Activated T-helper 17 cell treated with anti-CD3 and anti-CD28 coated beads, Interleukin-2, amount 50 U/mL, for 72 hours (primary cell): ENCODE measurements at regions not wholly inside any gene's neighbourhood (a gene's known extent, or its start where the extent isn't known, plus 50 kb on each side); places are given as distances from the start of the nearest gene placed in this dataset.

Experiments
- ATAC-seq: fragments of 150-1000 bp; cut with Tn5 transposase; replicated peaks from 2 replicates; pipeline ENCODE4 v1.10.0; 2021; ENCODE audit warnings: mild to moderate bottlenecking, moderate library complexity
- H3K27ac Mint-ChIP-seq: one replicate; pipeline ENCODE4 v1.8.0; 2022; ENCODE audit warnings: mixed read lengths
- H3K27me3 Mint-ChIP-seq: one replicate; pipeline ENCODE4 v1.8.0; 2022; ENCODE audit warnings: mixed read lengths
- H3K36me3 Mint-ChIP-seq: one replicate; pipeline ENCODE4 v1.8.0; 2022; ENCODE audit warnings: low read depth, mild to moderate bottlenecking, mixed read lengths
- H3K4me1 Mint-ChIP-seq: one replicate; pipeline ENCODE4 v1.8.0; 2022; ENCODE audit warnings: mixed read lengths
- H3K4me3 Mint-ChIP-seq: one replicate; pipeline ENCODE4 v1.8.0; 2022; ENCODE audit warnings: mild to moderate bottlenecking, mixed read lengths
- H3K9me3 Mint-ChIP-seq: one replicate; pipeline ENCODE4 v1.8.0; 2022; ENCODE audit warnings: mixed read lengths

- no peak overlapping the region for H3K4me3 Mint-ChIP-seq
- no peaks in the 10 kb centered on the region for H3K9me3 Mint-ChIP-seq
- no peak for ATAC-seq
- peaks cover 5% of the 10 kb centered on the region for H3K27me3 Mint-ChIP-seq
- no peak overlapping the region for H3K27ac Mint-ChIP-seq
- H3K4me1 Mint-ChIP-seq: no peaks in the 10 kb centered on the region
- no peaks in the 10 kb centered on the region for H3K36me3 Mint-ChIP-seq
Observed at GRCh38 chr6:100283285-100283684, 181.4 kb downstream of the SIM1 start.

DNA sequence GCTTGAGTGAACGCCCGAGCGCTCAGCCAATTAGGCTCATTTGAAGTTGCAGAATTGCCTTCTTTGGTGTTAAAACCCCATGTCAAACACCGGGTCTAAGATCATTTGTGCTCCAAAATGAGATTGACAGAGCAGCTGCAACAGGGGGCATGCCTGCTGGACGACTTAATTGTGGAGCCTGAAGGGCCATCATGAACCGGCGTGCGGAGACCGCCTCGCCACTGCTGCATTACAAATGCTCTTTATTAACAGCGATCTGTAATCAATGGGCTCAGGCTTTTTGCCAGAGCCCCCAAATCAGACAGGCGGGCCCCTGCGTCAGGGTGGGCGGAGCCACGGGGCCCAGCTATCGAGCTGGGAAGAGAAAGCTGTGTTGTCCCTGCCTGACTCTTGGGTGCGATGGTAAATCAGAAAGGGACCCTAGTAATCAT lies 183.2 kb downstream of the SIM1 start:
- no peaks in the 10 kb centered on the region for H3K4me1 Mint-ChIP-seq

DNA sequence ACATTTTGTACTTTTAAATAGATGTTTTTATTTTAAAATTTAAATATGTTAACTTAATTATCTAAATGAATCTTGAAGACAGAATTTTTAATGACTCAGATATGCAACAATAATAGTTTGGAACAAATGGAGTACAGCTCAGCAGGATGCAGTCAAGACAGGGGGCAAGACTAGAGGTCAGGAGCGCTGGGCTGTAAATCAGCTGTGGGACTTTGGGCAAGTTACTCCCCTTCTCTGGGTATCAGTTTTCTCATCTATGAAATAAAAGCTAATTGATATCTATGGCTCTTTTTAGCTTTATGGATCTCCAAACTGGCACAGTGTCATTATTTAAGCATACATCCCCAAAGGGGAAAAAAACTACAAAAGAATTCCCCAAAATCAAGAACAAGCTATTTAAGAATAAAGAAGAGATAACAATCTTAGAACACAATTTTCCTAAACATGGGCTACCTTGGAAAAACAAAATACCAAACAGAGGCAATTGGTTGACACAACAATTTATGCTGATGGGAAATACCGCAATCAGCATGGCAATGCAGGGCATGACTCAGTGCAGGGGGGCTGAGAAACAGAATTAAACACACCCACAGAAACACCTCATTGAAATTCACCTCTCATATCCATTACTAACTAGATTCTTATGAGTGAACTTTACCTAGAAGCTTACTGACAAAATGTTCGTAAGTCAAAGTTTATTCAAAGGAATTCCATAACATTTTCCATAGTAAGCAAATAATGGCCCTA lies 188.2 kb downstream of the SIM1 start:
- Mint-ChIP-seq H3K4me3 (no peak overlapping the region), H3K36me3 (no peaks in the 10 kb centered on the region), H3K9me3 (no peaks in the 10 kb centered on the region), H3K4me1 (no peaks in the 10 kb centered on the region), H3K27me3 (peaks cover 16% of the 10 kb centered on the region), H3K27ac (no peak overlapping the region)
- ATAC-seq: no peak

More for the DNA sequence above, 183.2 kb downstream of the SIM1 start:
- no peak for ATAC-seq
- Mint-ChIP-seq H3K4me3 (no peak overlapping the region), H3K27ac (no peak overlapping the region), H3K9me3 (no peaks in the 10 kb centered on the region), H3K27me3 (peaks cover 13% of the 10 kb centered on the region), H3K36me3 (no peaks in the 10 kb centered on the region)

- H3K4me1 Mint-ChIP-seq: no peaks in the 10 kb centered on the region
- no peak for ATAC-seq
- H3K27ac Mint-ChIP-seq: no peak overlapping the region
- peaks cover 12% of the 10 kb centered on the region for H3K27me3 Mint-ChIP-seq
- no peaks in the 10 kb centered on the region for H3K9me3 Mint-ChIP-seq
- H3K4me3 Mint-ChIP-seq: no peak overlapping the region
- H3K36me3 Mint-ChIP-seq: no peaks in the 10 kb centered on the region
Observed at GRCh38 chr6:100274147-100274546, 190.6 kb downstream of the SIM1 start.

DNA sequence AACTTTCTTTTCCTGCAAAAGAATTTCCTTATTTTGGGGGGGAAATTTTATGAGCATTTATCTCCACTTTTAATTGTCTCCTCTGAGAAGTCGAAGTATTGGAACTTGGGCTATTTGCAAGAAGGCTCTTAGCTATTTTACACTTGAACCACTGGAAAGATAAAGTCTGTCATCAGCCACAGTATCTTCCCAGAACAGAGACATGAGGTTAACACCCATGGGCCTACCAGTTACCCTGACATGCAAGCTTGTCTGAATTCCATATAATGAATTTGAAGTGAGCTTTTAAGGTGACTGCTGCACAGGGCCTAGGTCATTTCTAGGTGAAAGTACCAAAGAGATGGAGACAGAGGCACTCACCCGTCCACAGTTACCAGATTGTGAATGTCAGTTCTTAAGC lies 193.1 kb downstream of the SIM1 start:
- Mint-ChIP-seq H3K27ac (no peak overlapping the region), H3K27me3 (peaks cover 8% of the 10 kb centered on the region), H3K4me1 (no peaks in the 10 kb centered on the region), H3K4me3 (no peak overlapping the region), H3K9me3 (no peaks in the 10 kb centered on the region), H3K36me3 (no peaks in the 10 kb centered on the region)
- no peak for ATAC-seq

GRCh38 chr6:100271202-100271601 lies 193.5 kb downstream of the SIM1 start:
- H3K9me3 Mint-ChIP-seq: no peaks in the 10 kb centered on the region
- H3K27me3 Mint-ChIP-seq: peaks cover 3% of the 10 kb centered on the region
- no peaks in the 10 kb centered on the region for H3K36me3 Mint-ChIP-seq
- H3K4me1 Mint-ChIP-seq: no peaks in the 10 kb centered on the region
- no peak overlapping the region for H3K27ac Mint-ChIP-seq
- ATAC-seq: no peak
- H3K4me3 Mint-ChIP-seq: no peak overlapping the region

- peaks cover 4% of the 10 kb centered on the region for H3K27me3 Mint-ChIP-seq
- no peaks in the 10 kb centered on the region for H3K4me1 Mint-ChIP-seq
- H3K9me3 Mint-ChIP-seq: no peaks in the 10 kb centered on the region
- no peak for ATAC-seq
- no peak overlapping the region for H3K27ac Mint-ChIP-seq
- no peaks in the 10 kb centered on the region for H3K36me3 Mint-ChIP-seq
- H3K4me3 Mint-ChIP-seq: no peak overlapping the region
Observed at GRCh38 chr6:100269189-100269588, 195.5 kb downstream of the SIM1 start.

DNA sequence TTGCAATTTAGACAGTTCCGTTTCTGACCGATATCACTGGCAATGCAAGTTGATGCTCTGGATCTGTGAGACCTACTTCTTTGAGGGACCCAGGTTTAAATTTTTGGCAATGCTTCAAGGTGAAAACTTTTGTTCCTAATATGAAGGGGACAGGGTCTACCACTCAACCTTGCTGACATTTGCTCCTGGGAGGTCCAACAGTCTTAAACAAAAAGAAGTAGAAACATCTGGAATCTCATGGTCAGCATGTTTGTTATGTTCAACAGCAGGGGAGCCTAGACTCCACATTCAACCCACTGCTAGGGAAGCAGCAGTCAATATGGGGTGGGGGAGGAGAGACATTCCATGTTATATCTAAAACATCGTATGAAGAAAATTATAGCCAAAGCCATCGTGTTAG lies 196.4 kb downstream of the SIM1 start:
- no peak overlapping the region for H3K27ac Mint-ChIP-seq
- no peaks in the 10 kb centered on the region for H3K4me1 Mint-ChIP-seq
- peaks cover 7% of the 10 kb centered on the region for H3K27me3 Mint-ChIP-seq
- ATAC-seq: no peak
- no peak overlapping the region for H3K4me3 Mint-ChIP-seq
- no peaks in the 10 kb centered on the region for H3K36me3 Mint-ChIP-seq
- no peaks in the 10 kb centered on the region for H3K9me3 Mint-ChIP-seq

- Mint-ChIP-seq H3K4me3 (no peak overlapping the region), H3K4me1 (no peaks in the 10 kb centered on the region), H3K36me3 (no peaks in the 10 kb centered on the region), H3K27ac (no peak overlapping the region), H3K9me3 (no peaks in the 10 kb centered on the region), H3K27me3 (peaks cover 7% of the 10 kb centered on the region)
- ATAC-seq: no peak
Observed at GRCh38 chr6:100267721-100268123, 197.0 kb downstream of the SIM1 start.

GRCh38 chr6:100266494-100267401 lies 198.0 kb downstream of the SIM1 start:
- H3K4me1 Mint-ChIP-seq: no peaks in the 10 kb centered on the region
- peaks cover 7% of the 10 kb centered on the region for H3K27me3 Mint-ChIP-seq
- ATAC-seq: no peak
- H3K4me3 Mint-ChIP-seq: no peak overlapping the region
- no peaks in the 10 kb centered on the region for H3K36me3 Mint-ChIP-seq
- no peaks in the 10 kb centered on the region for H3K9me3 Mint-ChIP-seq
- H3K27ac Mint-ChIP-seq: no peak overlapping the region

DNA sequence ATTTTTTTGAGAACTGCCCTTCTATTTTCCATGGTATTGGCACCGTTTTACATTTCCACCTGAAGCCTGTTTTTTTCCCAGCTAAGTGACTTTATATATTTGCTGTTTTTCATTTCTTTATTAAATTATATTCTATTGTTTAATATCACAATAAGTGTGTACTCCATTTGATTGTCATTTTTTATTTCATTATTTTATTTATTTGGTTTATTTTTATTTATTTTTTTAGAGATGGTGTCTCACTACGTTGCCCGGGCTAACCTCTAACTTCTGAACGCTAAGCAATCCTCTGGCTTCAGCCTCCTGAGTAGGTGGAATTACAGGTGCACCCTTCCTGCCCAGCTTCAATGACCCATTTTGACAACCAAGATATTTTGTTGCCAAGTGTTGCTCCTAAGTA lies 202.6 kb downstream of the SIM1 start:
- Mint-ChIP-seq H3K4me1 (peaks cover 7% of the 10 kb centered on the region), H3K27ac (no peak overlapping the region), H3K36me3 (no peaks in the 10 kb centered on the region), H3K4me3 (no peak overlapping the region), H3K9me3 (no peaks in the 10 kb centered on the region), H3K27me3 (peaks cover 7% of the 10 kb centered on the region)
- ATAC-seq: no peak

DNA sequence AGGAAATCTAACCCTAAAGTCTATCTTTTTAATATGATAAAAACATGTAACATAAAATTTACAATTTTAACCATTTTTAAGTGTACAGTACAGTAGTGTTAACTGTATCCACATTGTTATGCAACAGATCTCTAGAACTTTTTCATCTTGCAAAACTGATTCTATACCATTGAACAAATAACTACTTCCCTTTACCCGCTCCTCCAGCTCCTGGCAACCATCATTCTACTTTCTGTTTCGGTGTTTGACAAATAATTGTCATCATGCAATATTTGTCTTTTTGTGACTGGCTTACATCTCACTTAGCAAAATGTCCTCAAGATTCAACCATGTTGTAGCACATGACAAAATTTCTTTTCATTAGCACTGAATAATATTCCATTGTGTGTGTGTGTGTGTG lies 203.2 kb downstream of the SIM1 start:
- Mint-ChIP-seq H3K9me3 (no peaks in the 10 kb centered on the region), H3K4me1 (peaks cover 7% of the 10 kb centered on the region), H3K36me3 (no peaks in the 10 kb centered on the region), H3K27ac (no peak overlapping the region), H3K27me3 (peaks cover 7% of the 10 kb centered on the region), H3K4me3 (no peak overlapping the region)
- no peak for ATAC-seq

DNA sequence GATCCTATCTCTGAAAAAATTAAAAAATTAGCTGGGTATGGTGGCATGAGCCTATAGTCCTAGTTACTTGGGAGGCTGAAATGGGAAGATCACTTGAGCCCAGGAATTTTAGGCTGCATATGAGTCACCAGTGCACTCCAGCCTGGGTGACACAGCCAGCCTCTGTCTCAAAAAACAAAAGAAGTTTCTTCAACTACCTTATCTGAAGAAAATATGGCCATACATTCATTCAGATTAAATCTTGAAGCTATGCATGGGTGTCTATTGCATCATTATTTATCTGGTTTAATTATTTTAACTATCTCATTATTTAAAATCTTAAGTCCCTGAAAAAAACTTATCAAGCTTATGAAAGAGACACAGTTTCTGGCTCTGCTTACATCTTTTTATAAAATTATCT lies 204.1 kb downstream of the SIM1 start:
- H3K36me3 Mint-ChIP-seq: no peaks in the 10 kb centered on the region

GRCh38 chr6:100259865-100260264 lies 204.9 kb downstream of the SIM1 start:
- ATAC-seq: no peak
- Mint-ChIP-seq H3K27me3 (peaks cover 7% of the 10 kb centered on the region), H3K4me1 (peaks cover 7% of the 10 kb centered on the region), H3K9me3 (no peaks in the 10 kb centered on the region), H3K4me3 (no peak overlapping the region), H3K36me3 (no peaks in the 10 kb centered on the region), H3K27ac (no peak overlapping the region)

More for the DNA sequence above, 204.1 kb downstream of the SIM1 start:
- Mint-ChIP-seq H3K4me3 (no peak overlapping the region), H3K4me1 (peaks cover 7% of the 10 kb centered on the region), H3K27ac (no peak overlapping the region), H3K27me3 (peaks cover 7% of the 10 kb centered on the region), H3K9me3 (no peaks in the 10 kb centered on the region)
- no peak for ATAC-seq

DNA sequence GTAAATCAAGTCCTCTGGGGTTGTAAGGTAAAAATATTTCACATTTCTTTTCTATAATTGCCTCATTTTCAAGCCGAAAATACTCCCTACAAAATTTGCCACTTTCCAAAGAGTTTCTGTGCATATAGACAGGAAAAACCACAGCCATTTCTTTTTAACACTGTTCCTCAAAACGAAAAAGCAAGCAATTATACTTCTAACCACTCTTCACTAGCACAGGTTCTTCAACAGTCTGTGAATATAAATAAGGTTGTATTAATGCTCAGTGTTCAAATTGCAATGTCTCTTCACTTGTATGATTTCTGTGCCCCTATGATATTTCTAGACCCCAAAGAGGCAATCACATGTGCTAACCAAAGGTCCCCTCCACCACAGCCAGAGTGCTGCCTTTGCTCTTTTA lies 206.0 kb downstream of the SIM1 start:
- Mint-ChIP-seq H3K9me3 (no peaks in the 10 kb centered on the region), H3K4me1 (peaks cover 7% of the 10 kb centered on the region), H3K27ac (no peak overlapping the region), H3K36me3 (no peaks in the 10 kb centered on the region), H3K4me3 (no peak overlapping the region), H3K27me3 (peaks cover 3% of the 10 kb centered on the region)
- ATAC-seq: no peak
